ENCODE measurements at regions not wholly inside any gene's neighbourhood (a gene's known extent, or its start where the extent isn't known, plus 50 kb on each side); places are given as distances from the start of the nearest gene placed in this dataset.

DNA sequence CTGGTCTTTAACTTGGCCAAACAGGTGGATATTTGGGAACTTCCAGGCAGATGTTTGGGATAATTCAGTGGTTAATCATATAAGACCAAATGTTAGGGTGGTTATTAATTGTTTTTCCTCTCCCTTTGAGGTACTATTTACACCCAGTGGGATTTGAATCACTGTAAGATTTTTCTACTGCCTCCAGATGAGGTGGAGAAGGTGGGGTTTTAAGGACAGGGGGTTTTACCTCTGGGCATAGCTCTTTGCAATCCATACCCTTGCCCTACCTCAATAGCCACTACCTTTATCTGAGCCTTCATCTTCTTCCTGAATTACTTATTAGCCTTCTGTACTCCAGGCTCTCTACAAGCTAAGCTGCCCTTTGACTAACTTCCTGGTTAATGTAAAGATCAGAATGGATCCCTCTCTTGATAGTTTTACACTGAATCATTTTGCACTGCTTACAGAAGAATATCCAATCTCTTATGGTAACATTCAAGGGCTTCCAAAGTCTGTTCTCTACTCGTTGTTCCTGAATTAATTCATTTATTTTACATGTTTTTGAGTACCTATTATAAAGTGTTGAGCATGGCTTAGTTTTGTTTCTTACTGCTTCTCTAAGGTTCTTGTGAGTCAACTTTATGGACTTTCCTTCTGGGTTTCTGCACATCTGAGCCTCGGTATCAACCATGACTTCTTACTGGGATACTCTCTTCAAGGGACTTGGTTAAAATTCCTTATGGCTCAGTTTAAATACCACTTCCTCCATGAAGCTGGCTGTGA, 331.2 kb upstream of the TBL1XR1 start (continued):
- TF ChIP-seq CBX5 (IDR thresholded peaks at IDR 0.05; ENCODE audit: low read depth, low read length): no peak
